Ammon's horn (tissue), 1 donor: ENCODE measurements at regions not wholly inside any gene's neighbourhood (a gene's known extent, or its start where the extent isn't known, plus 50 kb on each side); places are given as distances from the start of the nearest gene placed in this dataset.

Experiments
- DNase-seq: peaks from one replicate; pipeline ENCODE4 v3.0.0-alpha.2; 2016; ENCODE audit warnings: low spot score

DNA sequence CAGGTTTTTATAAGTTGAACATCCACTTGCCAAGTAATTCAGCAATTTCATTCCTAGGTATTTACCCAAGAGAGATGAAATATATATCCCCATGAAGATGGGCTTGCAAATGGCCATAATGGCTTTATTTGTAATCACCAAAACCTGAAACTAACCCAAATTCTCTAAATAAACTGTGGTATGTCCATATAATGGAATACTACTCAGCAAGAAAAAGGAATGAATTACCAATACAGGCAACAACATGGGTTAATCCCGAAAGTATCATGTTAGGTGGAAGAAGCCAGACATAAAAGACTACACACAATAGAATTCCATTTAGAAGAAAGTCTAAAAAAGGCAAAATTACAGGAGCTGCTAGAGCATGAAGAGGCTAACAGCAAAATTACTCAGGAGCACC lies 101.4 kb upstream of the PPP2R2D start:
- DNase-seq, result no peak

DNA sequence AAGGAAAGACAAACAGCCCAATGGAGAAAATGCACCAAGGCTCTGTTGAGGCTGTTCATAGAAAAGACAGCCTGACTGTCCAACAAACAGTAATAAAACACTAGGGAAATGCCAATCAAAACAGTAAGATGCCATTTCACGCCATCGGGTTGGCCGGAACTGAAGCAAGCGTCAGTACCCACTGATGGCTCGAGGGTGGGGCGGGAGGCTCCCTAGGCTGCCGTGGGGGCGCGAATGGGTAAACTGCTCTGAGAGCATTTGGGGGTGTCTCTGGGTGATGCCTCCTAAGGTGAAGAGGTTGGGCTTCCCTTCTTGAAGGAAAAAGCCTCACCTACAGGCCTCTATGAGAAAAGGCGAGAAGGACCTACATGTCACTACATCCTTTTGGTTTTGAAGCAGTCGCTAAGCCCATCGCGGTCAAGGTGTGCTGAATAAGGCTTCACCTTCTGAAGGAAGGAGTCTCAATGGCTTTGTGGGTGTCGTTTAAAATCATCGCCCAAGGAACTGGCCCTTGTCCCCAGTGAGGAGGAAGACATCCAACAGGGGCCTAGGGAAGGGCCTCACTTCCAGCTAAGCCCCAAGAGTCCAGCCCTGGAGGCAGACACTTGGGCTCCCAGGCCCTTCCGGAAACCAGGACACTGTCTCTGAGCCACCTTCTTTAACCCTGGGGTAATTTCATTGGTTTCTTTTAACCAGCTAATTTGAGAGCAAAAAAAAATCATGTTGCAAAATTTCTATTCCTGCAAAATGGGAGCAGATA lies 98.5 kb upstream of the PPP2R2D start:
- no peak for DNase-seq

DNA sequence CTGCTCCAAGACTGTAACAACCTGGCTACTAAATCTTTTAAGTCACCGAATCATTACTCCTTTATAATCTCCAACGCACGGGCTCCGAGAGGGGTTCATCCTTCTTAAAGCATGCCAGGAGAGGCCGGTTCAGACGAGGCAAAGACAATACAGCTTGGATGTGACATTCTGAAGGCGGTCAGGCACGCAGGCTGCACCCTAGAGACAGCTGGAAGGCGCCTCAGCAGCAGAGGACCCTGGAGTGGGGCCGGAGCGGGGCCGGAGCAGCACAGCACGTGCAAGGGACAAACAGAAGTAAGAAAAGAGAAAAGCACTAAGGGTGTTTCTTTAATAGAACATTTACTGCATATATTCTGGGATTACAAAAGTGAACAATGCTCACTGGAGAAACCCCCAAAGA lies 97.8 kb upstream of the PPP2R2D start:
- no peak for DNase-seq

DNA sequence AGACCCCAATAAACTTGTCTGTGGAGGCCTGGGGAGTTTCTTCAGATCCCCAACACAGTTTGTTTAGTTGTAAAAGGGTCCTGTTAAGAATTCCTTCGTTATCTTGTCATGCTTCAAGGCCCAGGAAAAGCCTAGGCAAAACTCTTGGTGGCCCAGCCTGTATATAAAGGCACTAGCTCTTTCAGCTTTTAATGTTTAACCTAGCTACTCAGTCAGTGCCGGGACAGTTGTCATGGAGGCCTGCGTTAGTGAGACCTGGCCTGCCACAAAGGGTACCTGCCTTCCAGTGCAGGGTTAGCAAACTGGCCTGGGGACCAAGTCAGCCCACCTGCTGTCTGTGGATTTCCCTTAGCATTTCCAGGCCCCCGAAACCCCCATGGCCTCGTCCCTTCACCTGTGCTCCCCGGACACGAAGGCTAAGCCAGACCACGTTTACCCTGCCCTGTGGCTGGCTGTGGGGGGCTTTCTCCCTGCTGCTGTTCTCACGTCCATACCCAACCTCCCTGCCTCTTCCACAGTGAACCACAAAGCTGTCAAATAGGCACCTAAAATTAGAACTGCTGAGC lies 96.9 kb upstream of the PPP2R2D start:
- no peak for DNase-seq

DNA sequence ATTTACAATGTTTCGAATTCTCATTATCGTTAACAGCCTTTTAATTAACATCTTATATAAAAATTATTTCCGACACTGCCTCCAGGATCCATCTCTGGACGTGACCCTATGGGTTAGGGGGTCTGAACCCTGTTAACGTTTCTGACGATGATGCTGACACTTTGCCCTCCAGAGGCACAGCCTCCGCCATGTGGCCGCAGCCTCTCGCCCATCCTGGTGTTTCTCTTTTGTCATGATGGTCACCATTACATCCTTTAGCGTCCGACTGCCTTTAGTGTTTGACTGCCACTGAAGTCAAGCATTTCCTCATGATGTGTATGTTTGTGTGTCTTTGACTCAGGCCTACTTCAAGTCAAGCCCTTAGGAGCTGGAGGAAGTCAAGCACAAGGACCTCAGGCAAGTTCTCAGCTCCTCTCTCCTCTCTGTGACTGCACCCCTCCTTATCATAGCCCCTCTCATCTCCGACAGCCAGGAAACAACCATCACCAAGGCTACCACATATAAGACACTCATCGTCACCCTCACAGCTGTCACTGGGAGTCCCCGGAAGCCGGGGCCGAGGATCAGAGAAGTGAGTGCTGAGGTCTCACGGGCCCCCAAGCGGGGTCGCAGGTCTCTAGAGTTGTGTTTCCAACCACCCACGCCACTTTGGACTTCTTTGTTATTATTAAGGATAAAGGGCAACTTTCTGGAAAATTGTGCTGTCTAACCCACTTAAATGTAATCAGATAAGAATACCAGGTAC lies 96.1 kb upstream of the PPP2R2D start:
- DNase-seq, result no peak

DNA sequence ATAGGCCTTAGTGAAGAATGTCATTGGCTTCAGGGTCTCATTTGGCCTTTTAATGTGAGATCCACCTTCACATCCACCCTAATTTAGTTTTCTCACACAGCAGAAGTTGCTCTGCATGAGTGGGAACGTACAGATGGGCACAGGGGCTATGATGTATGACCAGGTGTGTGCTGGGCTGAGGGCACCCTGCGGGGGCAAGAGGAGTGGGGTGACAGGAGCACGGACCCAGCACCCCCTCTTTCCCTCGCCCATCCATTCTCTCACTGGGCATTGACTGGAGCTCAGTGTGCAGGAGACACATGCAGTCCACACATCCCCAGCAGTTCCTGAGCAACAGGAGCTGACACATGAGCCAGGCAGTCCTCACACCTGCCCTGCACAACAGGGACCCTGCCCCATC lies 95.1 kb upstream of the PPP2R2D start:
- DNase-seq, result no peak

DNA sequence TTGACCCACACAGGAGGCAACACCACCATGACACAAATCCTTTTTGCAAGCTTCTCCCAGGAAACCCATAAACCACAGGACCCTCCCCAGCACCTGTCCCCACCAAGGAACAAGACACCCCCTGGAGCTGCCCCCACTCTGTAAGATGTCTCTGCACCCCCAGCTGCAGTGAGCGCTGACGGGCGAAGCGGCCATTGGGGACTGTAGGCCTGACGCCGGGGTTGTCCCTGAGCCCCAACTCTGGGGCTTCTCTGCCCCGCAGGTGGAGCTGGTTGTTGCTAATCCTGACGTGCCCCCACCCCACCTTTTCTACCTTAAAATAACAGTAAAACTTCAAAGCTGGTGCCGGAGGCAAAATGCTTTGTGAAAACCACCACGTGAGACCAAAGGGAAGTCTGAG lies 94.7 kb upstream of the PPP2R2D start:
- DNase-seq, result no peak

DNA sequence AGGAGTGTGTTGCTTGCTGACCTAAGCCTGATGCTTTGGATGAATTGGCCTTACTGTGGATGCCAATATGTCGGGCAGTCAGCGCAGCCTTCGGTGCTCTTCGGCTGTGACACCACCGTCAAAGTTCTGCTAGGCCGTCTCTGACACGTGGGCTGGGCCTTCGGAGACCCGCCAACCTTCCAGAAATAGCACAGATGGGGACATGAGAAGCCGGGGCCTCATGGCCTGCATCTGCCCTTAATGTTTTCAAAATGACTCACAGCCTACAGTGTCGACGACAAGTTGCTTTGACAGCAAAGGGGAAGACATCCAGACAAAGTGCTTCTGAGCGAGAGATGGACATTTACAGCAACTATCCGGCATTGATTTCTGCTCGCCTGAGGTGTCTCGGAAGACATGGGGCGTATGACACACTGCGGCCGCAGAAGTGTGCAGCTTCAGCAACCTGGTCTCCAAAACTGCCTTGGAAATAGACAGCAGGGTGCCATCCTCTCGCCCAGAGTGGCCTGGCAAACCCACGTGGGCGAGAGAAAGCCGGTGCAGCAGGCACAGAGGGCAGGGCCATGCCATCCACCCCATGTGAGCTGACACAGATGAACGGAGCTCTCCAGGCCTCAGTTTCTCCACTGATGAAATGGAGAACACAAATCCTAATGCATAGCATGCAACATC lies 94.0 kb upstream of the PPP2R2D start:
- DNase-seq, result no peak

DNA sequence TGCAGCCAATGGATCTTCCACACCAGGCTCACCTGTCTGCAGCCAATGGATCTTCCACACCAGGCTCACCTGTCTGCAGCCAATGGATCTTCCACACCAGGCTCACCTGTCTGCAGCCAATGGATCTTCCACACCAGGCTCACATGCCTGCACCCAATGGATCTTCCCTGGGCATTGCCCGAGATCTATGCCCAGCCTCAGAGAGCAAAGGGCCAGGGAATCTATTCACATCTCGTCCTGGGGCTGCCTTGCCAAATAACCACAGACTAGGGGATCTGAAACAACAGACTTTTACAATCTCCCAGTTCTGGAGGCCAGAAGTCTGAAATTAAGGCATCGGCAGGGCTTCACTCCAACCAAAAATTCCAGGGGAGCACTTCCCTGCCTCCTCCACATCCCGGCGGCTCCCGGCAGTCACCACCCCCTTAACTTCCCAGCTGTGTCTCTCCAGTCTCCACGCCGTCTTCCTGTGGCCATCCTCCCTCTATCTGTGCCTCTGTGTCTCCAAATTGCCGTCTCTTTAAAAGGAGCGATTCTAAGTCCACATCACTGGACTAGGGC lies 92.4 kb upstream of the PPP2R2D start:
- no peak for DNase-seq

DNA sequence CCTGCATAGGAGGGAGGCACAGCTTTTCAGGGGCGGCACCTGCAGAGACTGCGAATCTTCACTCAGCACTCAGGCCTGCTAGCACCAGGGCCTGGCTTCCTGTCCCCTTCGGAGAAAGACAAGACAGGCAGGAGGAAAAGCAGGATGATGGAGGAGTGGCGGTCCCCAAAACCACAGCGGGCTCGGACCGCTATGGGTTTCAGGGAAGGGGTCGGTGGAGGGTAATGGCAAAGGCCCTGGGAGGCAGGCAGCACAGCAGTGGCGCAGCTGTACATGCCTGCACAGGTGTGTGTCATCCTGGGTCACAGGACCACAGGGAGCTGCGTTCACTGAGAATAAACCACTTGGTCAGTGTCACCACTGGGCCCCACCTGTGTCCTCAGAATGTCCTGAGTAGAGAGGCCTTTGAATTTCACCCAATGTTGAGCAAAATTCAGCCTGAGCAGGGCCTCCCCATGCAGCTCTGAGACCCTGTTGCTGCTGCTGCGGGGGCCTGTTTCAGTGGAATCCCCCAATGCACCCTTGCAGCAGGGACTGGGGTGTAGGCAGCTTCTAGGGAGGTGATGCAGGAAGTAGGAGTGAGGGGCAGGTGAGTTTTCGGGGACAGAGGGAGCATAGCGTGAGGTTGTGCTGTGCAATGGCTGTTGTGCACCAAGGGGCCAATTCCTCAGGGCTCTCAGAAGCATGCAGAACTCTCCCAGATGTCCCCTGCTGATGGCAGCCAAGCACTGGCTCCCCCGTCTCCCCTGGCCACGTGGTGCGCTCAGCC lies 90.6 kb upstream of the PPP2R2D start:
- DNase-seq, result no peak

DNA sequence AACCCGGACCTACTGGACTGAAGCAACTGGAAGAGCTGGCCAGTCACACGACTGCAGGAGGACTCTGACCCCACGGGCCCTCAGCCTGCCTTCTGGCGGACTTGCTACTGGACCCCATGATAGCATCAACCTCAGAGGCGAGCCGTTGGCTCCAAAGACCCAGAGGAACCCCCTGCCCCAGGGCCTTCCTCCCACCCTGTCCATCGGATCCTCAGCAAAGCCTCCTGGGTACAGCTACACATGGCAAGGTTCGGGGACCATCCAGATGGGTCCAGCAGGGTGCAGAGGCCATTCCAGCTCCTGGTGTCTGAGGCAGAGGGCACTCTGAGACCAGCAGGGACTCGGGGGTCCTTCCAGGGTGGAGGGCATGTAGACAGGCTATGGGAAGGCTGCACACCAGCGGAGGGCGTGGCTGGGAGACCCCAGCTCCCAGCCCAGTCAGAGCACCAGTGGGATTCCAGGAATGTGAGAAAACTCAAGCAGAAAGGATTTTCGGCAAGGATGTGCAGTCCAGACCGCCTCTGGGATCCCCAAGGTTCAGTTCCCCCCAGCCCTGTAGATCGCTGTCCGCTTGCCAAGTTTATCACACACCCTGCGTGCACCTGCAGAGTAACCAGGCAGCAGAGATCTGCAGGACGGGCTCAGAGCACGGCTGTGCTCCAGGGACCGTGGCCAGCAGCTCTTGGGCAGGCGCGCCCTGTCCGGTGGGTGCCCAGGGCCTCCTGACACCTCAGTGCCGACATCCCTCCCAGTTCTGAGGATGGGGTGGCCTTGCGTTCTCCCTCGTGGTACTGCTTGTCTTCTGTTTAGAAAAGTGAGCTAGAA lies 89.8 kb upstream of the PPP2R2D start:
- no peak for DNase-seq

DNA sequence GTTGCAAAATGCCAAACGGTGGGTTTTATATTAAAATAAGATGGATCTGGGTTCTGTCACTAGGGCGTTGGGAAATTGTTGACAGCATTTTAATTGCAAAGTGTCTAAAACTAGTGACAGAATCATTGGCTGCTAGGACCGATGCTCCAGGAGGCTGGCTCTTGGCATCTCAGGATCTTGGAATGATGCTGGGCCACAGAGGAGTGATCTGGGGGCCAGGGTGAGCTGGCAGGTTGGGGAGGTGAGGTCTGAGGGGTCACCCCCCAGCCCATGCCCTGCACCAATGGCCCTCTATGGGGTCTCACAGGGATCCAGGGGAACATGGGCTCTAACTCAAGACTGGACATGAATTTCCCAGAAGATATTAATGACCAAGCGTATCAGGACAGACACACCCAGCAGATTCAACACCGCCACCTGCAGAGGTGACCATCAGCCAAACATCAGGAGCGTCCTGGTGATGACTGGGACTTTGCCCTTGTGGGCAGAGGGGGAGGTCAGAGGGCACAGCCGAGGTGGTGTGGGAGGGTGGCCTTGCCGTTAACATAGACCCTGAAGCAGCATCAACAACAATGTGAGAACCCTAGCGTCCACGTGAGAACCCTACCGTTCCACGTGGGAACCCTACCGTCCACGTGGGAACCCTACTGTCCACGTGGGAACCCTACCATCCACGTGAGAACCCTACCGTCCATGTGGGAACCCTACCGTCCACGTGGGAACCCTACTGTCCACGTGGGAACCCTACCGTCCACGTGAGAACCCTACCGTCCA lies 89.0 kb upstream of the PPP2R2D start:
- no peak for DNase-seq

DNA sequence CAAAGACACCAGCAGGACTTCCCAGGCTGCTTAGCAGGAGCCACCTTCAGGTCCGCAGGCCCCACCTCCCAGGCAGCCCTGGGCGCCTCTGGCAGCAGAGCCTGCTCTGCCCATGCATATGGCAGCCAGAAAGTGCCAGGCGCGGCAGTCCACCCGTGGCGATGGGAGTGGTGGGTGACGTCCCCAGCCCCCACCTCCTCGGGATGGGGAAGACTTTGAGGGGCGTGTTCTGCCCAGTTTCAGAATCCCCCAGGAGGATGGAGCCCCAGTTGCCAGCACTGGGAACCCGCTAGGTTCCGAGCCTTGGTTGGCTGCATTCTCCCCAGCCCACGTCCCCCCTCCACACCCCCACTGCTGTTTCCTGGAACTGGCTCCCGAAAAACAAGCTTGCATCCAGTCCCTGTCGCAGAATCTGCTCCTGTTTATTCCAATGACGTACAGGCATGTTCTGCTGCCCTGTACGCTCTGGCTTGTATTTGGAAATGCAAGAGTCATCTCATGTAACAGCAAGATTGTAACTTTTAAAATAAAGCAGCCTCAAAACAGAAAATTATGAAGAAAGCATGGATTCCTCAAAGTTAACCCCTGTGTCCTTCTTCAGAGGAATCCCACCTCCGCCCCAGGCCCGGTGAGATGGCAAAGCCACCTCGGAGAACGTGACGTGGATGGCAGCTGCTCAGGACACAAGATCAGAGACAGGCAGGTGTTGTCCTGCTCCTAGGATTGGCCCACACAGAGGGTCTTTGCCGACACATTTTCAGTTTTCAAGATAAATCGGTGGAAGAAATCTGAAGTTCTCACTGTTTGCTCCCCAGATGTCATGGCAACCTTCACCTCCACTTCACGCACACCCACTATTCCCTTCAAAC lies 87.8 kb upstream of the PPP2R2D start:
- DNase-seq, result peak; percentile 53

DNA sequence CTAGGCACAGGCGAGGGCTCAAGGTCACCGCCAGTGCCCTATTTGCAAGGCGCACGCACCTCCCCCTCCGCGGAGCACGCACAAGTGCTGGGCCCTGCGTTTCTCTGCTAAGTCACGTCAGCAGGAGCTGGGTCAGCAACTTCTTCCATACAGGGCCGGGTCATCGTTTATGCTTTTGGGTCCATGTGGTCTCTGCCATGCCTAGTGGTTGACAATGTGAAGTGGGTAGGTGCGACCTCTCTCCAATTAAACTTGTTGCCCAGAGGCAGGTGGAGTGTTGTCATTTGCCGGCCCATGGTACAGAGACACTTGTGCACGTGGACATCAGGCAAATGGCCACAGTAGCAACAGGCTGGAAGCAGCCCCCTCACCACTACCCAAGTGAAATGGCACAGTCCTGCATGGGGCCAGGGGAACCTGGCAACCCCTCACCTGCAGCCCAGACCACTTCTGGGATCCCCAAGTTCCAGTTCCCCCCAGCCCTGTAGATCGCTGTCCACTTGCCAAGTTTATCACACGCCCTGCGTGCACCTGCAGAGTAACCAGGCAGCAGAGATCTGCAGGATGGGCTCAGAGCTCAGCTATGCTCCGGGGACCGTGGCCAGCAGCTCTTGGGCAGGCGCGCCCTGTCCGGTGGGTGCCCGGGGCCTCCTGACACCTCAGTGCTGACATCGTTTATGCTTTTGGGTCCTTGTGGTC lies 86.1 kb upstream of the PPP2R2D start:
- DNase-seq, result no peak

DNA sequence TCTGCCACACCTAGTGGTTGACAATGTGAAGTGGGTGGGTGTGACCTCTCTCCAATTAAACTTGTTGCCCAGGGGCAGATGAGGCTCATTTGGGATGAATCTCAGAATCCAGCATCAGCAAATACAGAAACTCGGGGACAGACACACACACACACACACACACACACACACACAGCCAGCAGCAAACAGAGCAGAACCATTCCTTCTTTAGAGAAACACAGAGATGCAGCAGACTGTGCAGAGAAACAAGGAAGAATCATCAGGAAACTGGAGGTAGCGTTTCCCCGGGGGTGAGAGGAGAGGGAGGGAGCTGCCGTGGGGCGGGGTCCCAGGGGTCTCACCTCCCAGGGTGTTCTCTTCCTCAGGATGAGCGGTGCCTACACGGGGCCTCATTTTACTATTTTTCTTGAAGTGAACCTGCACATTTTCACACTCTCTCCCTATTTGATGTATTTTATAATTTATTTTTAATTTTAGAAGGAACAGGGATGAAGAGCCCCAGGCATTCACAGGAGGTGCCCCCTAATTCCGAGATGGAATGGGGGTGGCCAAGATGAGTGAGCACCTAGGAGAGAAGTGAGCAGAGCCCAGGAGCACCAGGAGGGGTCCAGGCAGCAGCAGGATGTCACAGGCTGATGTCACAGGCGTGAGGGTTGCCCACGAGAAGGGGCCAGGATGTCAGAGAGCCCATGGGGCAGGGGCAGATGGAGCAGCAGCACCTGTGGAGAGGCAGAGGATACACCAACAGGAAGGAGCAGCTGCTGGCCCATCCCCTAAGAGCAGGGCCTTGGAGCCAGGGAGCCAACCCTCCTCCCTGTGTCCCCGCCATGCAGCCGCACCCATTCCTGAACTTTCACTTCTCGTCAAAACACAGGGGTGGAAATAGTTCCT lies 85.3 kb upstream of the PPP2R2D start:
- DNase-seq, result no peak

DNA sequence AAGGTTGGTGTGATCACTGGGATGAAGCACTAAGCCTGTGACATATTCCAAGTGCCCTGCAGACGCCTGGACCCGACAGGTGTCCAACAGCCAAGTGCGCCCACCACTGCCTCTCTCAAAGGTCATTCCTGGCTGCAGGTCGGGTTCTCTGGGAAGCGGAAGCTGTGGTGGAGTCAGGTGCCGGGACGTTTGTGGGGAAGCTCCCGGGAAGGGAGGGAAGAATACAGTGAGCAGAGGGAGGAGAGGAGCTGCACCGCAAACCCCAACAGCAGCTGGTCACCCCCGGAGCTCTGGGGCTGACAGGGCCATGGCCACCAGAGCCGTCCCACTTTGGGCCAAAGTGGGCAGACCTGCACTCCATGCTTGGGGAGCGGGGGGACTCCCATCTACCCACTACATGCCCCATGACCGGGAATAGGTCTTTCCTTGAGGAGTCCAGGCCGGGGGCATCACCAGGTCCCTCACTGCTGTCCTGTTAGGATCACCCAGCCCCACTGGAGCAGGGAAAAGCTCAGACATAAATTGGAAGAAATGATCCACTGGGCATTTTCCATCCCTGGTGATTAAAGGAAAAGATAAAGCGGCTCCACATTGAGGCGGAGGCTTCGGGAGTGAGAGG lies 84.5 kb upstream of the PPP2R2D start:
- no peak for DNase-seq
